Right hindlimb (tissue), 1 donor: ENCODE measurements at regions not wholly inside any gene's neighbourhood (a gene's known extent, or its start where the extent isn't known, plus 50 kb on each side); places are given as distances from the start of the nearest gene placed in this dataset.
"Not testable (repeated sequence)": the region's sequence is repeated elsewhere in the genome, so short reads cannot be mapped to it uniquely, and the experiment has no call there.

ENCODE experiments used
- DNase-seq: peaks from one replicate; pipeline ENCODE4 v3.0.0-alpha.2; 2018

GRCh38 chr18:60200558-60200957 is 172.0 kb downstream of the MC4R start:
- no peak for DNase-seq

- DNase-seq, result no peak
Measured at GRCh38 chr18:60199505-60199904, 173.1 kb downstream of the MC4R start.

- no peak for DNase-seq
Measured at GRCh38 chr18:60197671-60198462, 174.7 kb downstream of the MC4R start.

- DNase-seq, result peak; percentile 22
Measured at GRCh38 chr18:60196836-60197606, 175.6 kb downstream of the MC4R start.

GRCh38 chr18:60193780-60194179 is 178.8 kb downstream of the MC4R start:
- DNase-seq, result no peak

GRCh38 chr18:60191926-60192325 is 180.6 kb downstream of the MC4R start:
- no peak for DNase-seq

GRCh38 chr18:60189856-60190255 is 182.7 kb downstream of the MC4R start:
- DNase-seq, result peak; percentile 44

- no peak for DNase-seq
Measured at GRCh38 chr18:60188958-60189357, 183.6 kb downstream of the MC4R start.

- no peak for DNase-seq
Measured at GRCh38 chr18:60182223-60182622, 190.4 kb downstream of the MC4R start.

GRCh38 chr18:60180671-60181070 is 191.9 kb downstream of the MC4R start:
- no peak for DNase-seq

- not testable (repeated sequence) for DNase-seq
Measured at GRCh38 chr18:60178224-60178623, 194.4 kb downstream of the MC4R start.

GRCh38 chr18:60176259-60176658 is 196.3 kb downstream of the MC4R start:
- no peak for DNase-seq

GRCh38 chr18:60174832-60175231 is 197.7 kb downstream of the MC4R start:
- DNase-seq, result no peak

- DNase-seq, result no peak
Measured at GRCh38 chr18:60172030-60172429, 200.5 kb downstream of the MC4R start.

- DNase-seq, result no peak
Measured at GRCh38 chr18:60163622-60164021, 209.0 kb downstream of the MC4R start.

GRCh38 chr18:60162388-60162787 is 210.2 kb downstream of the MC4R start:
- no peak for DNase-seq

GRCh38 chr18:60157810-60158209 is 214.8 kb downstream of the MC4R start:
- DNase-seq, result no peak

- no peak for DNase-seq
Measured at GRCh38 chr18:60153376-60153775, 219.2 kb downstream of the MC4R start.

GRCh38 chr18:60149316-60149715 is 223.3 kb downstream of the MC4R start:
- no peak for DNase-seq

GRCh38 chr18:60147323-60147722 is 225.3 kb downstream of the MC4R start:
- DNase-seq, result no peak

- DNase-seq, result no peak
Measured at GRCh38 chr18:60146220-60146960, 226.2 kb downstream of the MC4R start.

- DNase-seq, result no peak
Measured at GRCh38 chr18:60145776-60146175, 226.8 kb downstream of the MC4R start.

- no peak for DNase-seq
Measured at GRCh38 chr18:60134806-60135205, 235.0 kb downstream of the PMAIP1 start.

- no peak for DNase-seq
Measured at GRCh38 chr18:60130284-60130683, 230.5 kb downstream of the PMAIP1 start.
